ENCODE measurements at regions not wholly inside any gene's neighbourhood (a gene's known extent, or its start where the extent isn't known, plus 50 kb on each side); places are given as distances from the start of the nearest gene placed in this dataset.

- ChIA-PET CTCF (interaction anchor here (1.8 kb wide), 1 partner anchor 680 kb away, joined by 4 read pairs; no protein-coding TSS in a partner anchor), POLR2A (no interaction called here)
- TF ChIP-seq CTCF (IDR thresholded peaks at IDR 0.05; ENCODE audit: low read depth, low read length) = no peak
- no peak for DNase-seq (ENCODE audit: low read depth, low spot score)
- no peak overlapping the region for H3K27ac ChIP-seq (ENCODE audit: low read depth, low read length)
- H3K27me3 ChIP-seq (ENCODE audit: control insufficient read depth, insufficient read depth, low read length) = no peaks in the 10 kb centered on the region
- H3K9me3 ChIP-seq (ENCODE audit: control insufficient read depth, insufficient read depth, low read length) = peaks cover 9% of the 10 kb centered on the region
- no peak overlapping the region for H3K4me3 ChIP-seq (ENCODE audit: low read depth, low read length)
Measured at GRCh38 chr7:17598305-17598704, 299.9 kb downstream of the AHR start.

- CTCF ChIA-PET = interaction anchor here (0.7 to 1.8 kb wide), 2 partner anchors 12 to 681 kb away, joined by 4 read pairs; no protein-coding TSS in a partner anchor
- no peak for DNase-seq (ENCODE audit: low read depth, low spot score)
- POLR2A ChIA-PET = interaction anchor here (1.1 kb wide), 1 partner anchor 281 kb away, joined by 3 read pairs; no protein-coding TSS in a partner anchor
- Histone ChIP-seq H3K9me3 (ENCODE audit: control insufficient read depth, insufficient read depth, low read length) (peaks cover 9% of the 10 kb centered on the region), H3K4me3 (ENCODE audit: low read depth, low read length) (no peak overlapping the region), H3K27me3 (ENCODE audit: control insufficient read depth, insufficient read depth, low read length) (no peaks in the 10 kb centered on the region), H3K27ac (ENCODE audit: low read depth, low read length) (no peak overlapping the region)
- TF ChIP-seq CTCF (IDR thresholded peaks at IDR 0.05; ENCODE audit: low read depth, low read length) = no peak
Measured at GRCh38 chr7:17598846-17599245, 300.4 kb downstream of the AHR start.

- H3K27ac ChIP-seq (ENCODE audit: low read depth, low read length) = no peak overlapping the region
- TF ChIP-seq CTCF (IDR thresholded peaks at IDR 0.05; ENCODE audit: low read depth, low read length) = no peak
- ChIA-PET POLR2A (interaction anchor here (1.1 kb wide), 1 partner anchor 282 kb away, joined by 3 read pairs; no protein-coding TSS in a partner anchor), CTCF (interaction anchor here (0.7 to 1.8 kb wide), 2 partner anchors 13 to 682 kb away, joined by 4 read pairs; no protein-coding TSS in a partner anchor)
- H3K9me3 ChIP-seq (ENCODE audit: control insufficient read depth, insufficient read depth, low read length) = peaks cover 9% of the 10 kb centered on the region
- no peaks in the 10 kb centered on the region for H3K27me3 ChIP-seq (ENCODE audit: control insufficient read depth, insufficient read depth, low read length)
- H3K4me3 ChIP-seq (ENCODE audit: low read depth, low read length) = no peak overlapping the region
- DNase-seq (ENCODE audit: low read depth, low spot score) = no peak
Measured at GRCh38 chr7:17599733-17600339, 301.4 kb downstream of the AHR start.

GRCh38 chr7:17600340-17600752, 301.9 kb downstream of the AHR start:
- H3K4me3 ChIP-seq (ENCODE audit: low read depth, low read length) = no peak overlapping the region
- peak overlapping the region; percentile 50 for H3K27ac ChIP-seq (ENCODE audit: low read depth, low read length)
- H3K27me3 ChIP-seq (ENCODE audit: control insufficient read depth, insufficient read depth, low read length) = no peaks in the 10 kb centered on the region
- DNase-seq (ENCODE audit: low read depth, low spot score) = peak; percentile 80
- ChIA-PET CTCF (no interaction called here), POLR2A (interaction anchor here (0.7 kb wide), 1 partner anchor 20 kb away, joined by 3 read pairs; no protein-coding TSS in a partner anchor)
- no peak for TF ChIP-seq CTCF (IDR thresholded peaks at IDR 0.05; ENCODE audit: low read depth, low read length)
- peaks cover 9% of the 10 kb centered on the region for H3K9me3 ChIP-seq (ENCODE audit: control insufficient read depth, insufficient read depth, low read length)

GRCh38 chr7:17601921-17602320, 303.5 kb downstream of the AHR start:
- H3K9me3 ChIP-seq (ENCODE audit: control insufficient read depth, insufficient read depth, low read length) = peaks cover 9% of the 10 kb centered on the region
- H3K27me3 ChIP-seq (ENCODE audit: control insufficient read depth, insufficient read depth, low read length) = no peaks in the 10 kb centered on the region
- ChIA-PET CTCF (no interaction called here), POLR2A (no interaction called here)
- H3K27ac ChIP-seq (ENCODE audit: low read depth, low read length) = no peak overlapping the region
- no peak overlapping the region for H3K4me3 ChIP-seq (ENCODE audit: low read depth, low read length)
- TF ChIP-seq CTCF (IDR thresholded peaks at IDR 0.05; ENCODE audit: low read depth, low read length) = no peak
- DNase-seq (ENCODE audit: low read depth, low spot score) = no peak
